NCI-H2107 (cell line): ENCODE measurements at regions not wholly inside any gene's neighbourhood (a gene's known extent, or its start where the extent isn't known, plus 50 kb on each side); places are given as distances from the start of the nearest gene placed in this dataset.

Source experiments
- DNase-seq: peaks from one replicate; lab custom pipeline; 2025; lab: John Stamatoyannopoulos, UW

- no peak for DNase-seq
These were observed 115.8 kb upstream of the DTNA start for GRCh38 chr18:34594266-34594665.

GRCh38 chr18:34595690-34596089 lies 114.4 kb upstream of the DTNA start:
- DNase-seq, result no peak

GRCh38 chr18:34598120-34598635 lies 111.9 kb upstream of the DTNA start:
- no peak for DNase-seq

GRCh38 chr18:34600158-34600557 lies 109.9 kb upstream of the DTNA start:
- DNase-seq, result no peak

GRCh38 chr18:34600874-34601656 lies 109.0 kb upstream of the DTNA start:
- DNase-seq, result no peak

GRCh38 chr18:34604591-34604990 lies 105.5 kb upstream of the DTNA start:
- no peak for DNase-seq

GRCh38 chr18:34606851-34607250 lies 103.2 kb upstream of the DTNA start:
- no peak for DNase-seq

GRCh38 chr18:34608064-34608463 lies 102.0 kb upstream of the DTNA start:
- DNase-seq, result no peak

- DNase-seq, result no peak
These were observed 100.0 kb upstream of the DTNA start for GRCh38 chr18:34609986-34610648.

- no peak for DNase-seq
These were observed 98.2 kb upstream of the DTNA start for GRCh38 chr18:34611904-34612303.

- no peak for DNase-seq
These were observed 89.7 kb upstream of the DTNA start for GRCh38 chr18:34620258-34620861.

- no peak for DNase-seq
These were observed 86.5 kb upstream of the DTNA start for GRCh38 chr18:34623557-34623956.

- DNase-seq, result no peak
These were observed 85.5 kb upstream of the DTNA start for GRCh38 chr18:34624551-34624950.

GRCh38 chr18:34626404-34627136 lies 83.5 kb upstream of the DTNA start:
- DNase-seq, result no peak

GRCh38 chr18:34627137-34627920 lies 82.8 kb upstream of the DTNA start:
- DNase-seq, result no peak

- no peak for DNase-seq
These were observed 78.8 kb upstream of the DTNA start for GRCh38 chr18:34631093-34631966.

- DNase-seq, result no peak
These were observed 77.8 kb upstream of the DTNA start for GRCh38 chr18:34632321-34632720.

- no peak for DNase-seq
These were observed 76.7 kb upstream of the DTNA start for GRCh38 chr18:34633368-34633767.

GRCh38 chr18:34637094-34637801 lies 72.8 kb upstream of the DTNA start:
- DNase-seq, result no peak

- no peak for DNase-seq
These were observed 70.4 kb upstream of the DTNA start for GRCh38 chr18:34639687-34640086.
